GM18517 (cell line): ENCODE measurements at regions not wholly inside any gene's neighbourhood (a gene's known extent, or its start where the extent isn't known, plus 50 kb on each side); places are given as distances from the start of the nearest gene placed in this dataset.
"Not testable (repeated sequence)": the region's sequence is repeated elsewhere in the genome, so short reads cannot be mapped to it uniquely, and the experiment has no call there.

ENCODE experiments used
- ATAC-seq: cut with Tn5 transposase; IDR thresholded peaks from one replicate; pipeline ENCODE4 v1.9.1; 2021; ENCODE audit warnings: mild to moderate bottlenecking, moderate library complexity; ENCODE audit not compliant: unreplicated experiment

GRCh38 chr18:42447688-42448087, 492.7 kb downstream of the PIK3C3 start:
- ATAC-seq = no peak

- no peak for ATAC-seq
Measured at GRCh38 chr18:42458226-42458625, 503.2 kb downstream of the PIK3C3 start.

- ATAC-seq = no peak
Measured at GRCh38 chr18:42459873-42460272, 504.8 kb downstream of the PIK3C3 start.

GRCh38 chr18:42471885-42472284, 516.9 kb downstream of the PIK3C3 start:
- ATAC-seq = no peak

GRCh38 chr18:42473611-42474010, 518.6 kb downstream of the PIK3C3 start:
- no peak for ATAC-seq

GRCh38 chr18:42474577-42474976, 519.5 kb downstream of the PIK3C3 start:
- no peak for ATAC-seq

GRCh38 chr18:42475157-42475556, 520.1 kb downstream of the PIK3C3 start:
- no peak for ATAC-seq

GRCh38 chr18:42477267-42477666, 522.2 kb downstream of the PIK3C3 start:
- no peak for ATAC-seq

GRCh38 chr18:42480441-42480840, 525.4 kb downstream of the PIK3C3 start:
- ATAC-seq = no peak

- no peak for ATAC-seq
Measured at GRCh38 chr18:42484648-42485047, 529.6 kb downstream of the PIK3C3 start.

GRCh38 chr18:42486271-42486670, 531.2 kb downstream of the PIK3C3 start:
- no peak for ATAC-seq

- ATAC-seq = no peak
Measured at GRCh38 chr18:42508683-42509296, 553.8 kb downstream of the PIK3C3 start.

- peak; percentile 85 for ATAC-seq
Measured at GRCh38 chr18:42509750-42510415, 554.8 kb downstream of the PIK3C3 start.

- ATAC-seq = no peak
Measured at GRCh38 chr18:42510540-42510939, 555.5 kb downstream of the PIK3C3 start.

- no peak for ATAC-seq
Measured at GRCh38 chr18:42513441-42513840, 558.4 kb downstream of the PIK3C3 start.

- ATAC-seq = no peak
Measured at GRCh38 chr18:42514512-42514911, 559.5 kb downstream of the PIK3C3 start.

GRCh38 chr18:42517896-42518295, 562.9 kb downstream of the PIK3C3 start:
- ATAC-seq = no peak

- not testable (repeated sequence) for ATAC-seq
Measured at GRCh38 chr18:42518331-42518730, 563.3 kb downstream of the PIK3C3 start.

GRCh38 chr18:42520138-42520537, 565.1 kb downstream of the PIK3C3 start:
- ATAC-seq = no peak

- ATAC-seq = no peak
Measured at GRCh38 chr18:42525905-42526304, 570.9 kb downstream of the PIK3C3 start.

- no peak for ATAC-seq
Measured at GRCh38 chr18:42527766-42528165, 572.7 kb downstream of the PIK3C3 start.

- ATAC-seq = no peak
Measured at GRCh38 chr18:42530276-42530675, 575.2 kb downstream of the PIK3C3 start.

- ATAC-seq = no peak
Measured at GRCh38 chr18:42532119-42532518, 577.1 kb downstream of the PIK3C3 start.
